ENCODE measurements at regions not wholly inside any gene's neighbourhood (a gene's known extent, or its start where the extent isn't known, plus 50 kb on each side); places are given as distances from the start of the nearest gene placed in this dataset.

DNA sequence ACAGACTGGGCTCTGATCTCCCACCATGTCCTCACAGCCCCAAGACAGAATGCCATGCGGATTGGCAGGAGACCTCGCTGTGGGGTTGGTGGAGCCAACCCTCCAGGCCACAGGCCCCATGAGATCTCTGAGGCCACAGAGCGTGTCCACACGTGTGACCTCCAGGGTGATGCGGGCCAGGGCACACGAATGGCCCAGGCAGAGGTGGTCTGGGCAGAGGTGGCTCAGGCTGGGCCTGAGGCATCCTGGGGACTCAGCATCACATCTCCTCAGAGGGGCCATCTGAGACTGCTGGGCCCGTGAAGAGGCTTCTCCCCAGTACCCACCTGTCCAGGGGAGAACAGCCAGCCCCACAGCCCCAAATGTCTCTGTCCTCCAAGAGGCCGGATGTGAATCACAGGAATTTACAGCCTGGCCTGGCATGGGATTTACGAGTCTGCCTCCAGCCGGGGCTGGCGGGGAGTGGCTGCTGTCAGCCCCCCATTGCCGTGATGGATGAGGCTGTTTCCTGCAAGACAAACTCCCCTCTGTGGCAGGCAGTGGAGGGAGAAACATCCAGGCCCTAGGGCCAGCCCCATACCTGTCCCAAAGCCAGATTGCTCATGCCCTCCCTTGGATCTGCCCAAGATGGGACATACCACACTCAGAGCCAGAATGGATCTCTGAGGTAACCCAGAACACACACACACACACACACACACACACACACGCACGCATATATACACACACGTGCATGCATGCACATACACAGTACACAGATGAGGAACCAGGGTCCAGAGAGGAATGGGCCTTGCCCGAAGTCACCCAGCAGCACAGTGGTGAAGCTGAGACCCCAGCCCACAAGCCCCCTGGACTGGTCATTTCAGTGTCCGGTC is 208.3 kb downstream of the TBC1D2B start:
- TF ChIP-seq, protein P1, sequence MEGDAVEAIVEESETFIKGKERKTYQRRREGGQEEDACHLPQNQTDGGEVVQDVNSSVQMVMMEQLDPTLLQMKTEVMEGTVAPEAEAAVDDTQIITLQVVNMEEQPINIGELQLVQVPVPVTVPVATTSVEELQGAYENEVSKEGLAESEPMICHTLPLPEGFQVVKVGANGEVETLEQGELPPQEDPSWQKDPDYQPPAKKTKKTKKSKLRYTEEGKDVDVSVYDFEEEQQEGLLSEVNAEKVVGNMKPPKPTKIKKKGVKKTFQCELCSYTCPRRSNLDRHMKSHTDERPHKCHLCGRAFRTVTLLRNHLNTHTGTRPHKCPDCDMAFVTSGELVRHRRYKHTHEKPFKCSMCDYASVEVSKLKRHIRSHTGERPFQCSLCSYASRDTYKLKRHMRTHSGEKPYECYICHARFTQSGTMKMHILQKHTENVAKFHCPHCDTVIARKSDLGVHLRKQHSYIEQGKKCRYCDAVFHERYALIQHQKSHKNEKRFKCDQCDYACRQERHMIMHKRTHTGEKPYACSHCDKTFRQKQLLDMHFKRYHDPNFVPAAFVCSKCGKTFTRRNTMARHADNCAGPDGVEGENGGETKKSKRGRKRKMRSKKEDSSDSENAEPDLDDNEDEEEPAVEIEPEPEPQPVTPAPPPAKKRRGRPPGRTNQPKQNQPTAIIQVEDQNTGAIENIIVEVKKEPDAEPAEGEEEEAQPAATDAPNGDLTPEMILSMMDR (IDR thresholded peaks at IDR 0.05), result no peak
- no peak for TF ChIP-seq POLR2A (IDR thresholded peaks at IDR 0.05)
